ENCODE measurements at regions not wholly inside any gene's neighbourhood (a gene's known extent, or its start where the extent isn't known, plus 50 kb on each side); places are given as distances from the start of the nearest gene placed in this dataset.
A peak's percentile ranks its signal among the peaks of the same experiment; 100 is the strongest.

DNA sequence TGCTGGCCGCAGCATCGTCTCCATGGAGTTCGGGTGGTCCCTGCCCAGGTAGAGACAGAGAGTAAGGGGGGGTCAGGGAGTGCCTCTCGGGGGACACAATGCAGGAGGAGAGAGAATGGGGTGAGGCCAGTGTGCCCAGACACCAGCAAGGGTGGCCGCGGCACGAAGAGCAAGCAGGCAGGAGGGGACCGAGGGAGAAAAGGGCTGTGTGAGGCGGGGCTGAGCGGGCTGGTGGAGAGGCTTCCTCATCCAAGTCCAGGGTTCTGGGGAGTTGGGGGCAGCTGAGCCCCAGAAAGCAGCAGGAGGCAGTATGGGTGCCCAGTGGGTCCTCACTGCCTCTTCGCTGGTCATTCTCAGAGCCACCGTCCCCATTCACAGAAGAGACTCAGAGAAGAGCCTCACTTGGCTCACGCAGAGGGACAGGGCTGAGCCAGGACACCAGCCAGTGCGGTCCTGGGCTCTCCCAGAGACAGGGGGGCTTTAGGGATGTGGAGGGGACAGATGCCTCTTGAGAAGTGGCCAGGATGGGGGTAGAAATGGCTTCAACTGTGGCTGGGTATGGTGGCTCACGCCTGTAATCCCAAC is 78.9 kb downstream of the MICALL2 start:
- no peak for ATAC-seq
- no peak for TF ChIP-seq ZNF565 (CRISPR knock-in tag; conservative IDR thresholded peaks at IDR 0.05; ENCODE audit: low read depth)
- no peak for TF ChIP-seq ARNTL (CRISPR knock-in tag; IDR thresholded peaks at IDR 0.05; ENCODE audit: borderline replicate concordance, low read depth)
- TF ChIP-seq CSDC2 (CRISPR knock-in tag; IDR thresholded peaks at IDR 0.05), result no peak
- no peak for TF ChIP-seq ISL1 (CRISPR knock-in tag; IDR thresholded peaks at IDR 0.05)
- TF ChIP-seq, protein P1, sequence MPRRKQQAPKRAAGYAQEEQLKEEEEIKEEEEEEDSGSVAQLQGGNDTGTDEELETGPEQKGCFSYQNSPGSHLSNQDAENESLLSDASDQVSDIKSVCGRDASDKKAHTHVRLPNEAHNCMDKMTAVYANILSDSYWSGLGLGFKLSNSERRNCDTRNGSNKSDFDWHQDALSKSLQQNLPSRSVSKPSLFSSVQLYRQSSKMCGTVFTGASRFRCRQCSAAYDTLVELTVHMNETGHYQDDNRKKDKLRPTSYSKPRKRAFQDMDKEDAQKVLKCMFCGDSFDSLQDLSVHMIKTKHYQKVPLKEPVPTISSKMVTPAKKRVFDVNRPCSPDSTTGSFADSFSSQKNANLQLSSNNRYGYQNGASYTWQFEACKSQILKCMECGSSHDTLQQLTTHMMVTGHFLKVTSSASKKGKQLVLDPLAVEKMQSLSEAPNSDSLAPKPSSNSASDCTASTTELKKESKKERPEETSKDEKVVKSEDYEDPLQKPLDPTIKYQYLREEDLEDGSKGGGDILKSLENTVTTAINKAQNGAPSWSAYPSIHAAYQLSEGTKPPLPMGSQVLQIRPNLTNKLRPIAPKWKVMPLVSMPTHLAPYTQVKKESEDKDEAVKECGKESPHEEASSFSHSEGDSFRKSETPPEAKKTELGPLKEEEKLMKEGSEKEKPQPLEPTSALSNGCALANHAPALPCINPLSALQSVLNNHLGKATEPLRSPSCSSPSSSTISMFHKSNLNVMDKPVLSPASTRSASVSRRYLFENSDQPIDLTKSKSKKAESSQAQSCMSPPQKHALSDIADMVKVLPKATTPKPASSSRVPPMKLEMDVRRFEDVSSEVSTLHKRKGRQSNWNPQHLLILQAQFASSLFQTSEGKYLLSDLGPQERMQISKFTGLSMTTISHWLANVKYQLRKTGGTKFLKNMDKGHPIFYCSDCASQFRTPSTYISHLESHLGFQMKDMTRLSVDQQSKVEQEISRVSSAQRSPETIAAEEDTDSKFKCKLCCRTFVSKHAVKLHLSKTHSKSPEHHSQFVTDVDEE (CRISPR knock-in tag; IDR thresholded peaks at IDR 0.05), result no peak
- TF ChIP-seq SNAI2 (CRISPR knock-in tag; IDR thresholded peaks at IDR 0.05), result no peak
- TF ChIP-seq TCF4 (CRISPR knock-in tag; IDR thresholded peaks at IDR 0.05; ENCODE audit: borderline replicate concordance), result no peak

DNA sequence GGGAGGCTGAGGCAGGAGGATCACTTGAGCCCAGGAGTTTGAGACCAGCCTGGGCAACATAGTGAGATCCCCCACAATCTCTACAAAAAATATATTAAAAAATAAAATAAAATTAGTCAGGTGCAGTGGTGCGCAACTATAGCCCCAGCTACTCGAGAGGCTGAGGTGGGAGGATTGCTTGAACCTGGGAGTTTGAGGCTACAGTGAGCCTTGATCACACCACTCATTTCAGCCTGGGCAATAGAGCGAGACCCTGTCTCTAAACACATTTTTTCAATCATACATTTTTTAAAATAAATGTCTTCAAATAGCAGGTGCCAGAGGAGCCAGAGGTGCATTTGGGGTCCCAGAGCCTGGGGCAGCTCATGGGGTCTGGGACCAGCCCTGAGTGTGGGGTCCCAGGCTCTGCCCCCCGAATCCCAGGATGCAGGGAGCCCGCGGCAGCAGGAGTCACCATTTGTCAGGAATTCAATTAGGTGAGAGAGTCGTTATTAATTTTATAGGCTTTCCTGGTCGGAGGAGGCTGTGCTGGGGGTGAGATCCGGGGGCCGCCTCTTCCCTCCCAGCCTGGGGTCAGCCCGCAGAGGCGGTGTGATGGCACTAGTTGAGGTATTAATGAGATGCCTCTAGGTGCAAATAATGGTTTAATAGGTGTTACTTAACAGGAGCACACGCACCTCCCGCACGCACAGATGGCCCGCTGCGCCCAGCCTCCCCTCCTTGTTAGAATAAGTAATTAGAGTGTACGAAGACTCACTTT is 78.3 kb downstream of the MICALL2 start:
- TF ChIP-seq TCF4 (CRISPR knock-in tag; IDR thresholded peaks at IDR 0.05; ENCODE audit: borderline replicate concordance) (no peak), OSR1 (CRISPR knock-in tag; IDR thresholded peaks at IDR 0.05) (no peak), PPARA (CRISPR knock-in tag; IDR thresholded peaks at IDR 0.05; ENCODE audit: borderline replicate concordance) (no peak), GLIS3 (CRISPR knock-in tag; IDR thresholded peaks at IDR 0.05) (no peak), CSDC2 (CRISPR knock-in tag; IDR thresholded peaks at IDR 0.05) (no peak), ZC3H10 (CRISPR knock-in tag; IDR thresholded peaks at IDR 0.05) (no peak)
- TF ChIP-seq, protein P2, sequence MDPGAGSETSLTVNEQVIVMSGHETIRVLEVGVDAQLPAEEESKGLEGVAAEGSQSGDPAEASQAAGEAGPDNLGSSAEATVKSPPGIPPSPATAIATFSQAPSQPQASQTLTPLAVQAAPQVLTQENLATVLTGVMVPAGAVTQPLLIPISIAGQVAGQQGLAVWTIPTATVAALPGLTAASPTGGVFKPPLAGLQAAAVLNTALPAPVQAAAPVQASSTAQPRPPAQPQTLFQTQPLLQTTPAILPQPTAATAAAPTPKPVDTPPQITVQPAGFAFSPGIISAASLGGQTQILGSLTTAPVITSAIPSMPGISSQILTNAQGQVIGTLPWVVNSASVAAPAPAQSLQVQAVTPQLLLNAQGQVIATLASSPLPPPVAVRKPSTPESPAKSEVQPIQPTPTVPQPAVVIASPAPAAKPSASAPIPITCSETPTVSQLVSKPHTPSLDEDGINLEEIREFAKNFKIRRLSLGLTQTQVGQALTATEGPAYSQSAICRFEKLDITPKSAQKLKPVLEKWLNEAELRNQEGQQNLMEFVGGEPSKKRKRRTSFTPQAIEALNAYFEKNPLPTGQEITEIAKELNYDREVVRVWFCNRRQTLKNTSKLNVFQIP (CRISPR knock-in tag; IDR thresholded peaks at IDR 0.05; ENCODE audit: borderline replicate concordance, low read depth), result no peak
- TF ChIP-seq, protein P1 (CRISPR knock-in tag; IDR thresholded peaks at IDR 0.05), result no peak
- TF ChIP-seq, protein P3, sequence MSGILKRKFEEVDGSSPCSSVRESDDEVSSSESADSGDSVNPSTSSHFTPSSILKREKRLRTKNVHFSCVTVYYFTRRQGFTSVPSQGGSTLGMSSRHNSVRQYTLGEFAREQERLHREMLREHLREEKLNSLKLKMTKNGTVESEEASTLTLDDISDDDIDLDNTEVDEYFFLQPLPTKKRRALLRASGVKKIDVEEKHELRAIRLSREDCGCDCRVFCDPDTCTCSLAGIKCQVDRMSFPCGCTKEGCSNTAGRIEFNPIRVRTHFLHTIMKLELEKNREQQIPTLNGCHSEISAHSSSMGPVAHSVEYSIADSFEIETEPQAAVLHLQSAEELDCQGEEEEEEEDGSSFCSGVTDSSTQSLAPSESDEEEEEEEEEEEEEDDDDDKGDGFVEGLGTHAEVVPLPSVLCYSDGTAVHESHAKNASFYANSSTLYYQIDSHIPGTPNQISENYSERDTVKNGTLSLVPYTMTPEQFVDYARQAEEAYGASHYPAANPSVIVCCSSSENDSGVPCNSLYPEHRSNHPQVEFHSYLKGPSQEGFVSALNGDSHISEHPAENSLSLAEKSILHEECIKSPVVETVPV (CRISPR knock-in tag; IDR thresholded peaks at IDR 0.05), result no peak
- no peak for ATAC-seq

DNA sequence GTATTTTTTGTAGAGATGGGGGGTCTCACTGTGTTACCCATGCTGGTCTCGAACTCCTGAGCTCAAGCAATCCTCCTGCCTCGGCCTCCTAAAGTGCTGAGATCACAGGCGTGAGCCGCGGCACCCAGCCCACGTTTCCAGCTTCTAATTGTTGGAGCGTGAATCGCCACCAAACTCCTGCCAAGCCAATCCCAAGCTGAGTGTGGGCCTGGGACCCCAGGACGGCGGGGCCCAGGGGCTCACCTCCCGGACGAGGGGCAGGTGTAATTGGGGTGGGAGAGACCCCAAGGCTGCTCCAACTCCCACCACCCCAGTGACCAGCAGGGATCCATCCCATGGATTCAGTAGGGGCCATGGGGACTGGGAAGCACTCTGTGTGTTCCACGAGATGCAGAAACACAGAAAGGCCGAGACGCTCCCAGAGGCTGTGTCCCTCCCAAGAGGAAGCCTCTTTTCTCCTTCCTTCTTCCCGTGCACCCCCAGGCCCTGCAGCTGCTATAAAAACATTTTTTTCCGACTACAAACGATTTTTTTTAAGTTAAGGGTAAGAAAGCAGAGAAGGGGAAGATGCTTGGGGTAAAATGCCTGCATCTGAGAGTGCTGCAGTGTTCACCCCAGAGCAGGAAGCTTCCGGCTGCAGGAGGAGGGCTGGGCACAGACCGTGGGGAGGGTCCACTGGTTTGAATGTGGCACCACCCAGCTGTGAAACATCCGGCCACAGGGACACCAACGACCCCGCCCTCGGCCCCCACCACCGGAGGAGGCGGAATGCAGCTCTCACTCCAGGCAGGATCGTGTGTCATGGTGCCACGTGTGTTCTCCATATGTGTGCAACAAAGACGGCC is 76.5 kb downstream of the MICALL2 start:
- ATAC-seq, result peak; percentile 14; the same call in 2 of the 3 replicates
- TF ChIP-seq RARB (CRISPR knock-in tag; IDR thresholded peaks at IDR 0.05) (no peak), ZNF565 (CRISPR knock-in tag; conservative IDR thresholded peaks at IDR 0.05; ENCODE audit: low read depth) (no peak), ZNF8 (CRISPR knock-in tag; IDR thresholded peaks at IDR 0.05) (no peak), ZNF70 (CRISPR knock-in tag; IDR thresholded peaks at IDR 0.05) (no peak), ISL1 (CRISPR knock-in tag; IDR thresholded peaks at IDR 0.05) (no peak), TCF4 (CRISPR knock-in tag; IDR thresholded peaks at IDR 0.05; ENCODE audit: borderline replicate concordance) (no peak), ZC3H10 (CRISPR knock-in tag; IDR thresholded peaks at IDR 0.05) (no peak), ARNTL (CRISPR knock-in tag; IDR thresholded peaks at IDR 0.05; ENCODE audit: borderline replicate concordance, low read depth) (no peak), ZFP30 (CRISPR knock-in tag; IDR thresholded peaks at IDR 0.05) (no peak), TOX (CRISPR knock-in tag; IDR thresholded peaks at IDR 0.05; ENCODE audit: borderline replicate concordance) (no peak), GLIS3 (CRISPR knock-in tag; IDR thresholded peaks at IDR 0.05) (no peak), SNAI2 (CRISPR knock-in tag; IDR thresholded peaks at IDR 0.05) (no peak)
- TF ChIP-seq, protein P1 (CRISPR knock-in tag; IDR thresholded peaks at IDR 0.05), result no peak
- TF ChIP-seq, protein P4, sequence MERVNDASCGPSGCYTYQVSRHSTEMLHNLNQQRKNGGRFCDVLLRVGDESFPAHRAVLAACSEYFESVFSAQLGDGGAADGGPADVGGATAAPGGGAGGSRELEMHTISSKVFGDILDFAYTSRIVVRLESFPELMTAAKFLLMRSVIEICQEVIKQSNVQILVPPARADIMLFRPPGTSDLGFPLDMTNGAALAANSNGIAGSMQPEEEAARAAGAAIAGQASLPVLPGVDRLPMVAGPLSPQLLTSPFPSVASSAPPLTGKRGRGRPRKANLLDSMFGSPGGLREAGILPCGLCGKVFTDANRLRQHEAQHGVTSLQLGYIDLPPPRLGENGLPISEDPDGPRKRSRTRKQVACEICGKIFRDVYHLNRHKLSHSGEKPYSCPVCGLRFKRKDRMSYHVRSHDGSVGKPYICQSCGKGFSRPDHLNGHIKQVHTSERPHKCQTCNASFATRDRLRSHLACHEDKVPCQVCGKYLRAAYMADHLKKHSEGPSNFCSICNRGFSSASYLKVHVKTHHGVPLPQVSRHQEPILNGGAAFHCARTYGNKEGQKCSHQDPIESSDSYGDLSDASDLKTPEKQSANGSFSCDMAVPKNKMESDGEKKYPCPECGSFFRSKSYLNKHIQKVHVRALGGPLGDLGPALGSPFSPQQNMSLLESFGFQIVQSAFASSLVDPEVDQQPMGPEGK (CRISPR knock-in tag; IDR thresholded peaks at IDR 0.05; ENCODE audit: borderline replicate concordance), result no peak

Data from SK-N-SH treated with all-trans-retinoic acid at 6 μM for 48 hours (cell line).